ENCODE measurements at regions not wholly inside any gene's neighbourhood (a gene's known extent, or its start where the extent isn't known, plus 50 kb on each side); places are given as distances from the start of the nearest gene placed in this dataset.

DNA sequence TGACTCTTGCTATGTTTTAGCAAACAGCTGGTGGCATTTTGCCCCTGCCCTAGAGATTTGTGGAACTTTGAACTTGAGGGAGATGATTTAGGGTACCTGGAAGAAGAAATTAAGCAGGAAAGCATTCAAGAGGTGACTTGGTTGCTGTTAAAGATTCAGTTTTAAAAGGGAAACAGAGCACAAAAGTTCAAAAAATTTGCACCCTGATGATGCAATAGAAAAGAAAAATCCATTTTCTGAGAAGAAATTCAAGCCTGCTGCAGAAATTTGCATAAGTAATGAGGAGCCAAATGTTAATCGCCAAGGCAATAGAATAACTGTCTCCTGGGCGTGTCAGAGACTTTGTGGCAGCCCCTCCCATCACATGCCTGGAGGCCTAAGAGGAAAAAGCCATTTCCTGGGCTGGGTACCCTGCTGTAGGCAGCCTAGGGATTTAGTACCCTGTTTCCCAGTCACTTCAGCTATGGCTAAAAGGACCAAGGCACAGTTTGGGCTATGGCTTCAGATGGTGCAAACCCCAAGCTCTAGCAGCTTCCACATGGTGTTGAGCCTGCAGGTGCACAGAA is 958.5 kb upstream of the MIR17HG start:
- TF ChIP-seq, protein P1, sequence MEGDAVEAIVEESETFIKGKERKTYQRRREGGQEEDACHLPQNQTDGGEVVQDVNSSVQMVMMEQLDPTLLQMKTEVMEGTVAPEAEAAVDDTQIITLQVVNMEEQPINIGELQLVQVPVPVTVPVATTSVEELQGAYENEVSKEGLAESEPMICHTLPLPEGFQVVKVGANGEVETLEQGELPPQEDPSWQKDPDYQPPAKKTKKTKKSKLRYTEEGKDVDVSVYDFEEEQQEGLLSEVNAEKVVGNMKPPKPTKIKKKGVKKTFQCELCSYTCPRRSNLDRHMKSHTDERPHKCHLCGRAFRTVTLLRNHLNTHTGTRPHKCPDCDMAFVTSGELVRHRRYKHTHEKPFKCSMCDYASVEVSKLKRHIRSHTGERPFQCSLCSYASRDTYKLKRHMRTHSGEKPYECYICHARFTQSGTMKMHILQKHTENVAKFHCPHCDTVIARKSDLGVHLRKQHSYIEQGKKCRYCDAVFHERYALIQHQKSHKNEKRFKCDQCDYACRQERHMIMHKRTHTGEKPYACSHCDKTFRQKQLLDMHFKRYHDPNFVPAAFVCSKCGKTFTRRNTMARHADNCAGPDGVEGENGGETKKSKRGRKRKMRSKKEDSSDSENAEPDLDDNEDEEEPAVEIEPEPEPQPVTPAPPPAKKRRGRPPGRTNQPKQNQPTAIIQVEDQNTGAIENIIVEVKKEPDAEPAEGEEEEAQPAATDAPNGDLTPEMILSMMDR (conservative IDR thresholded peaks at IDR 0.05; ENCODE audit: low read depth, low read length), result no peak
- no peak for TF ChIP-seq EZH2 (IDR thresholded peaks at IDR 0.05; ENCODE audit: borderline replicate concordance, low read depth, low read length, poor library complexity, severe bottlenecking)

Measured in A673 (cell line).